22Rv1 (cell line): ENCODE measurements at regions not wholly inside any gene's neighbourhood (a gene's known extent, or its start where the extent isn't known, plus 50 kb on each side); places are given as distances from the start of the nearest gene placed in this dataset.

Experiments used
- H3K27ac ChIP-seq: fragments of 450-650 bp; 2 replicates; pipeline ENCODE4 v1.5.1; 2017
- CTCF ChIP-seq: fragments of 450-650 bp; IDR thresholded peaks from 2 replicates; pipeline ENCODE4 v1.5.1; 2017; ENCODE audit warnings: mild to moderate bottlenecking
- ZFX ChIP-seq: fragments of 450-650 bp; IDR thresholded peaks from 2 replicates; pipeline ENCODE4 v1.6.1; 2017; ENCODE audit warnings: antibody characterized with exemption, borderline replicate concordance

- no peak overlapping the region for H3K27ac ChIP-seq
- TF ChIP-seq CTCF, result no peak
- no peak for TF ChIP-seq ZFX
These were observed 253.2 kb upstream of the RAB6C start for GRCh38 chr2:129726216-129726615.

- H3K27ac ChIP-seq, result no peak overlapping the region
- TF ChIP-seq ZFX, result no peak
- no peak for TF ChIP-seq CTCF
These were observed 252.2 kb upstream of the RAB6C start for GRCh38 chr2:129727286-129727685.

GRCh38 chr2:129728035-129728972, 251.2 kb upstream of the RAB6C start:
- TF ChIP-seq CTCF (no peak), ZFX (no peak)
- no peak overlapping the region for H3K27ac ChIP-seq

- no peak overlapping the region for H3K27ac ChIP-seq
- TF ChIP-seq ZFX, result no peak
- TF ChIP-seq CTCF, result no peak
These were observed 250.5 kb upstream of the RAB6C start for GRCh38 chr2:129729011-129729410.

- TF ChIP-seq CTCF, result no peak
- TF ChIP-seq ZFX, result no peak
- H3K27ac ChIP-seq, result no peak overlapping the region
These were observed 249.8 kb upstream of the RAB6C start for GRCh38 chr2:129729646-129730045.

GRCh38 chr2:129730979-129731378, 248.5 kb upstream of the RAB6C start:
- no peak for TF ChIP-seq ZFX
- TF ChIP-seq CTCF, result no peak
- no peak overlapping the region for H3K27ac ChIP-seq

- H3K27ac ChIP-seq, result no peak overlapping the region
- TF ChIP-seq ZFX (no peak), CTCF (no peak)
These were observed 247.4 kb upstream of the RAB6C start for GRCh38 chr2:129731907-129732629.
